CD4-positive, alpha-beta T cell treated with Interleukin-4 for 4 hours (primary cell): ENCODE measurements at regions not wholly inside any gene's neighbourhood (a gene's known extent, or its start where the extent isn't known, plus 50 kb on each side); places are given as distances from the start of the nearest gene placed in this dataset.

Experiments
- DNase-seq: peaks from one replicate; pipeline ENCODE4 v3.0.0-alpha.2; 2020

DNA sequence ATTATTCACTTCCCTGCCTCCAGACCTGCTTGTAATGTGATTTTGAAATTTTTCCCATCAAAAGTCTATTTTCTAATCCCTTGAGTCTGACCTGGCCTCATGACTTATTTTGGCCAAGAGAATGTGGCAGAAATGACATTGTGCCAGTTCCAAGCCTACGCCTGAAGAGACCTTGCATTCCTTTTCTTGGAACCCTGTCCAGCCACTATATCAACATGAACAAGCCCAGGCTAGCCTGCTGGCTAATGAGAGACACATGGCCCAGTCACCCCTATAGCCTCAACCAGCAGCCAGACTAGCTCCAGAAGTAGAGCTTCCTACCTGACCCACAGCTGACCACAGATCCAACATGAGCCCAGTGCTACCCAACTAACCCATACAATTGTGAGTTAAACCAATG, 121.1 kb upstream of the ACP3 start:
- no peak for DNase-seq

DNA sequence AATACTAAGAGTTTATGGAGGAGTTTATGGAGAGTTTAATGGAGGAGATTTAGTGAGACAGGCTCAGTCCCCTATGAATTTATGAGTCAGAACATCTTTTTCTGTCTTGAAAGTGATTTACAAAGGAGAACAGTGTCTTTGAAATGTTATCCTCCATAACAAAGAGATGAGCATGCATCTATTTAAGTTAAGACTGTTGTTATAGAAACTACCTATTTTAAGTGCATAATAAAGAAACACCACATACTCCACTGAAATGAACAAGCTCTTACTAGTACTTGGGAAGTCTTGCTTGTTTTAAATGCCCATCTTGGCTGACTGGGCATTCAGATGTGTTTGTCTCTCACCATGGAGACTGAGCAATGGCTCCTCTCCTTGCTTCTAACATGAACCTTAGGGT, 118.7 kb upstream of the ACP3 start:
- DNase-seq, result no peak

GRCh38 chr3:132199451-132199850, 117.8 kb upstream of the ACP3 start:
- DNase-seq, result no peak

DNA sequence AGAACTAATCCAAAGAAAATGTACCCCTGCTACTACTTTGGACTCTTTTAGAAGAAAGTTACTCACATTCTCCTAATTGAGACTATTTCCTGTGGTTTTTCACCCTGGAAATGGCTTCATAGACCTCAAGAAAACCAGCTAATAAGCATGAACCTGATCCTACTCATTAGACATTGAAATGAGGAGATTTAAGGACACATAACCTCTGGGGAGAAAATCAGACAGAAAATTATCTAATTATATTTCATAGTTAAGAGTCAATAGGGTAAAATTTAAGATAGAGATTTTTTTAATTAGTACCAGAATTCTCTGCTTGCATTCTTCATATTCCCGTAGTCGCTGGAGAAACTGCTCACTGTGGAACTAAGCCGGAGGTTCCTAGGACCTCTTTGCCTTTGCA, 114.6 kb upstream of the ACP3 start:
- no peak for DNase-seq

- no peak for DNase-seq
Observed at GRCh38 chr3:132203889-132204596, 113.2 kb upstream of the ACP3 start.

DNA sequence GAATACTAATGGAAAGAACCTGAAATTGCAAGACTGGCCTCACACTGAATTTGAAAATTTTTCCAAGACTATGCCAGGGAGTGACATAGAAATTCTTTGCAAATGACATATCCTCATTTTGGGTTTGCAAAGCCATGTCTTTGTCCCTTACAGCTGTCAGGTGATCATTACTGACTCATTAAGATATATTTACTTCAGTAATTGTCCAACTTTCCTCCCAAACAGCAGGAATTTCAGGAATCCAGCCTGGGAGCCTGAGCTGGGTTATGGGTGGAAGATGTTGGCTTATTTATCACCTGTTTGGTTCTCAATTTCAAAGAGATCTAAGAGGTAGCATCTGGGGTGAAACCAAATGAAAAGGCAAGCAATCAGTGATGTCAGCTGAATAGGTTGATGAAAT, 111.6 kb upstream of the ACP3 start:
- no peak for DNase-seq

DNA sequence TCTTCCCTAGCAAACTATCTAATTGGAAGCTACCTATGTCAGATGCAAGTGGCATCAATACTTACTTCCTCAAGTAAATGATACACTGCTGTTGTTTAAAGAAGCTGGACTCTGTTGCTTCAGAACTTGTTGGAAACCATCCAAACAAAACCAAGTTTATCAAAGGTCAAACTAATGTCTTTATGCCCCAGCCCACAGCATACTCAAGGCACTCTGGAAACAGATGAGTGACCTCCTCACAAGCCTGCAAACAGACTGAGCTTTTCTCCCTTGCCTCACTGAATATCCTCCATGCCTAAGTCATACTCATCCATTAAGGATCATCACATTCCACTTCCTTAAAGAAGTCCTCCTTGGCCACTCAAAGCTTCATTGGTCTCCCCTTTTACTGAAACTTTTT, 107.4 kb upstream of the ACP3 start:
- no peak for DNase-seq

DNA sequence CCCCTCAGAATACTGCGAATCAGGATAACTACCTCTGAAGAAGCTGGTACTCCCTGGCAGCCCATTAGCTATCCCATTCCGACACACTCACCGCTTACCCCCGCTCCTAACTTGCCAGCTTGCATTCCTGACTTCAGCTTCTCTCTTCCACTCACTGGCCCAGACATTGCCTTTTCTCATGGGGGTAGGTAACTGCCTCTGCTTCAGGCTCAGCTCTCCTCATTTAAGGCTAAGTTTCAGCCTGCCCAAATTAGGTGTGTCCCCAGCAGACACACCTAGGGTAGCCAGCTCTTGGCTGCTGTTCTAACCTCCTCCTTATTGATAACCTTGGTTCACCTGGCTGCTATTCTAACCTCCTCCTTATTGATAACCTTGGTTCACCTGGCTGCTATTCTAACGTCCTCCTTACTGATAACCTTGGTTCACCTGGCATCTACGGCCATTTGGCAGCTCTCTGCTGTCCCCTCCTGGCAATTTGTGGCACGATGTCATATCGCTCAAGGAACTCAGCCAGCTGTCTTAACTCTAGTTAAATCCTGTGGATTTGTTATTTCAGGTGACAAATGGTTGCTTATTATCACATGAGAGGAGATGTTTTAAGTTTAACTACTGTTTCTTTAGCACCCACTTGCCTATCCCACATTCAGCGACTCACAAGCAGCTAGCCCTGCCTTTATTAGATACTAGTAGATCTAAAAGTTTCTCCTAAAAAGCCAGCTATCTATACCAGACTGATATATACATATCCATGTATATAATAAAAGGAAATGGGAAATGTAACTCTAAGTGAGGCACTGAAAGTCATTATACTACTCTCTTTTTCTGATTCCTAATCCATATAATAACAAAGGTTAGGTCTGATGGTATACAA, 106.5 kb upstream of the ACP3 start:
- DNase-seq, result no peak

DNA sequence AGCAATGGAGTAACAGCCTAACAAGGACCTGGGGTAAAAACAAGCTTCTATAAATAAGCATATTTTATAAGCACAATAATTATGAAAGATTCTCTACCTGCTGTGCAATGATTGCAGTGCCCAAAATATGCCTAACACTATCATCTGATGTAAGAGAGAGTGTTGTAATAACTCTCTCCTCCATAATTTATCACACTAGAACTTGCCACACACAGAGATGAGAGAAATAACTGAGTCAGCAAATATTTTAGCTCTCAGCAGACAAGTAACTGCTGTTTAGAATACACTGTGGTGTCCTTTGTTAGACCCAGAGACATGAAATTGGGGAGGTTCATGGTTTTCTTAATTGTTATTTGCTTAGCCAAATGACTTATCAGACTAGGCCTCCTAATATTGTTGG, 105.3 kb upstream of the ACP3 start:
- no peak for DNase-seq

DNA sequence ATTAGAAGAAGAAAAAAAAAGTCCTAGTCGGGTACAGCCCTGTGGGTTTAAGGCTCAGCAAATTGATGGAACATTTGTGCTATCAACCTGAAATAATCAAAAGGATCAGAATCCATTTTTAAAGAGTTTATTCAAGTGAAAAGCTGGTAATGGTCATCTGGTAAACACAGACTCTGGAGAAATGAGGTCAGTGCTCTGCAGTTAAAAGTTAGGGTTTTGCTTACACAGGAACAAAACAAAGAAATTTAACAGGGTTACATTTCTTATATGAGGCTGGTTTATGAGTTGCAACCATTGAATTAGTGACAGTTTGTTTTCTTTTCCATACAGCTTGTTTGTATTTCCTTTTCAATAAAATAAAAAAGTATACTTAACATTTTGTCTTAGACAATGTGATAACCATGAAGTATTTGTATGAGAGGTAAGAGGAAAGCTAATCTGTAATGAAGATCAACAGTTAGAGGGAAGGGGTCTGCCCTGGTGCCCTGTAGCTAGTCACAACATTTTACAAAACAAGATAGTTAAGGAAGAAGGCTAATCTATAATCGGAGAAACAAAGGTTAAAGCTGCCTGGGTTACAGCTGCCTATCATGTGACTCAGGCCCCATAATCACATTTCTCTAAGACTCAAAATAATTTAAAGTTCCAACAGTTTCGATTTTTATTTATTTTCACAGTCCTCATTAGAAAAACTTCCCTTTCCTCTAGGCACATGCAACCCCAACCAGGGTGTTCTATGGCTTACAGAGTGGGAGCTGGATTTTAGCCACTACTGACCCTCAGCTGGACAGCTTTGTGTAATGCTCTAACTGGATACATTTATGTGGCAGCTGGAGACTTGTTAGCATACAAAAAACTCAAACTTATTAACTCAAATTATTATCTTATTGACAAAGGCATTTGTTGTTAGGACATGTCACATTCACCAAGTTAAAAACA, 98.1 kb upstream of the ACP3 start:
- no peak for DNase-seq

DNA sequence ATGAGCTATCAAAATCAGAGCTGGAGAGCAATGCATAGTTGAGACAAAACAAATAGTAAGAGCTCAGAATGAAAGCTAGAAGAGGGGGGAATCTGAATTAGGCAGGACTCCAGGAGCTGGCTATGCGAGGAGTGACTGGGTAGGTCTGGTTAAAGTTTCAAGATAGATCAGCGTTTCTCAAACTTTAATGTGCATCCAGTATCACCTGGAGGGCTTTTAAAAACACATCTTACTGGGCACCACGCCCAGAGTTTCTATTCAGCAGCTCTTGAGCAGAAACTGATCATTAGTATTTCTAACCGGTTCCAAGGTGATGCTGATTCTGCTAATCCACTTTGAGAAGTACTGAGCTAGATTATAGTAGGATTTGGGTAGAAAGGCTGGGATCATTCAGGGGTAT, 96.2 kb upstream of the ACP3 start:
- DNase-seq, result no peak

GRCh38 chr3:132222868-132223538, 94.2 kb upstream of the ACP3 start:
- DNase-seq, result no peak

DNA sequence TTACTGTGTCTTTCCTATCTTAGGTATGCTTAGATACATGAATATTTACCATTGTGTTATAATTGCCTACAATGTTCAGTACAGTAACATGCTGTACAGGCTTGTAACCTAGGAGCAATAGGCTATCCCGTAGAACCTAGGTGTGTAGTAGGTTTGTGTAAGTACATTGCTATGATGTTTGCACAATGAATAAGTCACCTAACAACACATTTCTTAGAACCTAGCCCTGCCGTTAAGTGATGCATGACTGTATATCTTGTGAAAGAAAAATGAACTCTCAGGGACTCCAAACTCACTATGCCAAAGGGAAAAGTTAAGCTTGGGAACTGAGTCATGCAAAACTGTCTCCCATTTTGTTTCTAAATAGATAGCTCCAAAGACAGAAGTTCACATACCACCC, 91.5 kb upstream of the ACP3 start:
- no peak for DNase-seq

DNA sequence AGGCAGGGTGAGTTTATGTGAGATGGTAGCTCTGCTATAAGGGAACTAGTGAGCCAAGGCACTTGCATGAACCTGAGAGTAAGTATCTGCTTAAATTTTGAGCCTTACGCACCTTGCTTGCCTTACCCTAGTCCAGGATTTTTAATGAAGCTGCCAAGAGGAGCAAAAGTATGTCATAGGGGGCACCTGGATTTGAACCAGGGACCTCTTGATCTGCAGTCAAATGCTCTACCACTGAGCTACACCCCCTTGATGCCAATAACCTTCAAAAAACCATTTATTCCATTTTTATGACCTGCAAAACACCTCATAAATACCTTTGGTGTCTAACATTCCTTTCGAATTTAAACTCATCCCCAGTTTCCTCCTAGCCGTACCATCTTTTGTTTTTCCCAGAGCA, 88.3 kb upstream of the ACP3 start:
- DNase-seq, result no peak

DNA sequence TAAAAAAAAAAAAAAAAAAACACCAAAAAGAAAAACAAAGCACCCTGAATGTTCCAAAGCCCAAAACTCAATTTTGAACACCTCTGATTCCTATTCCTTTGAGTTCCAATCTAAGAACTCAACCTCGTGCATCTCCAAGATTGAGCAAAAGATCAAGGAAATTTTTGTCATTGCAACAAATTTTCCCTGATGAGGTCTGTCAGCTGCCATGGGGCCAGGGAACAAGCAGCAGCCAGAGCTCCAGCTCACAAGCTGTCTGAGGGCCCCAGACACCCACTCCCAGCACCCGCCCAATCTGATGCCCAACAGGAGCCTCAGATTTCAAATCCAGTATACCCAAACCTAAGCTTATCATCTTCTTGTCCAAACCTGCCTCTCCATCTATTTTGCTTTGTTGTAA, 87.6 kb upstream of the ACP3 start:
- no peak for DNase-seq

DNA sequence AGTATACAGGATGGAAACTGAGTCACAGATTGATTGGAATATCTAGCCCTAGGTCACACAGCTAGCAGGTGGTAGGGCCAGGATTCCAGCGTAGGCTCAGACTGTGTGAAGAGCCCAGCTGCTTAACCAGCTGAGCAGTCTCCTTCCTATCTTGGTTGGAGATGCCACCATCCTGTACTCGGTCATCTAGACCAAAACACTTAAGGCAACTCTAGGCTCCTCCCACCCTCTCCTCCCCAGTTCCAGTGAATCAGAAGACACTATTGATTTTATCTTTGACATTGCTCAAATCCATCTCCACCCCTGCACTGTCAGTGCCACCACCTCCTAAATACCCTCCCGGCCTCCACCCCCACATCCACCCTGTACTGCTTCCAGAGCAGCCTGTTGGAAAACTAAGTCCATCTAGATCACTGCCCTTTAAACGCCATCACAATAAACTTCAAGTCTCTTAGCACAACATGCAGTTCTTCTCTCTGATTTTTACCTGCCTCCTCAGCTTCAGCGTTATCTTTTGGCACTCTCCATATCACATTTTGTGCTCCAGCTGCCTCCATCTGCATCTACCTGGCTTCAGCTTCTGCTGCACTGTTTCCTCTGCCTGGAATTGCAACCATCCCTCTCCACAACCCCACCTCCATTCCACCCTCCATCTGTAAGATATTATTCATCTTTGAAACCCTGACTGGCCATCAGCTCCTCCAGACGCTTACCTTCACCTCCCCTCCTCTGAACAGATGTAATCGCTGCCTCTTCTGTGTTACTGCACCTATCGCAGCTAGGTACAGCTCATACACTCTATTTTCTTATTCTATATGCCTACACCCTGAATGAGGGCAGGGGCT, 86.8 kb upstream of the ACP3 start:
- no peak for DNase-seq

- DNase-seq, result no peak
Observed at GRCh38 chr3:132231633-132232032, 85.6 kb upstream of the ACP3 start.

- DNase-seq, result no peak
Observed at GRCh38 chr3:132232231-132232792, 84.9 kb upstream of the ACP3 start.

GRCh38 chr3:132236701-132237651, 80.2 kb upstream of the ACP3 start:
- DNase-seq, result no peak

- no peak for DNase-seq
Observed at GRCh38 chr3:132237652-132238032, 79.6 kb upstream of the ACP3 start.
